ENCODE measurements at regions not wholly inside any gene's neighbourhood (a gene's known extent, or its start where the extent isn't known, plus 50 kb on each side); places are given as distances from the start of the nearest gene placed in this dataset.

DNA sequence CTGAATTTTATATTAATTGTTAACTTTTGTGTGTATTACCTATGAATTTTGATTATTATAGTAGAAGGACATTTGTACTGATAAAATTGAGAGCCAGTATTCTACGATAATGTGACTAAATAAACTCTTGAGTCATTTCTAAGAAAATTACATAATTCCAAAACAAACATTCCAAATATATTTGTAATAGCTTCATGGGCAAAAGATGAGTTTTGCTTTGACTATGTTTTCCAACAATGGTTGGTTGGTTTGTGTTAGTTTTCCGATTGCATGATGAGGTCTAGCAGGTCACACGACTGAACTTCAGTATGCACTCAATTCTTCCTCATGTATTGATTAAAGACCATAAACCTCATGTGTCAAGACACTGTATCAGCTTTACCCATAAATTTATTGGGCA is 71.7 kb upstream of the WDR75 start:
- TF ChIP-seq, protein P1, sequence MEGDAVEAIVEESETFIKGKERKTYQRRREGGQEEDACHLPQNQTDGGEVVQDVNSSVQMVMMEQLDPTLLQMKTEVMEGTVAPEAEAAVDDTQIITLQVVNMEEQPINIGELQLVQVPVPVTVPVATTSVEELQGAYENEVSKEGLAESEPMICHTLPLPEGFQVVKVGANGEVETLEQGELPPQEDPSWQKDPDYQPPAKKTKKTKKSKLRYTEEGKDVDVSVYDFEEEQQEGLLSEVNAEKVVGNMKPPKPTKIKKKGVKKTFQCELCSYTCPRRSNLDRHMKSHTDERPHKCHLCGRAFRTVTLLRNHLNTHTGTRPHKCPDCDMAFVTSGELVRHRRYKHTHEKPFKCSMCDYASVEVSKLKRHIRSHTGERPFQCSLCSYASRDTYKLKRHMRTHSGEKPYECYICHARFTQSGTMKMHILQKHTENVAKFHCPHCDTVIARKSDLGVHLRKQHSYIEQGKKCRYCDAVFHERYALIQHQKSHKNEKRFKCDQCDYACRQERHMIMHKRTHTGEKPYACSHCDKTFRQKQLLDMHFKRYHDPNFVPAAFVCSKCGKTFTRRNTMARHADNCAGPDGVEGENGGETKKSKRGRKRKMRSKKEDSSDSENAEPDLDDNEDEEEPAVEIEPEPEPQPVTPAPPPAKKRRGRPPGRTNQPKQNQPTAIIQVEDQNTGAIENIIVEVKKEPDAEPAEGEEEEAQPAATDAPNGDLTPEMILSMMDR (IDR thresholded peaks at IDR 0.05) = no peak
- no peak for TF ChIP-seq POLR2AphosphoS5 (IDR thresholded peaks at IDR 0.05)
